GM12875 (cell line): ENCODE measurements at regions not wholly inside any gene's neighbourhood (a gene's known extent, or its start where the extent isn't known, plus 50 kb on each side); places are given as distances from the start of the nearest gene placed in this dataset.

Experiments used
- H3K4me3 ChIP-seq: one replicate; pipeline ENCODE4 v1.5.1; 2011; ENCODE audit warnings: low read depth, low read length, control low read depth
- TF ChIP-seq, protein P1 (sequence below): IDR thresholded peaks from 2 replicates; pipeline ENCODE4 v1.5.1; 2011; ENCODE audit warnings: low read depth, mild to moderate bottlenecking, control low read depth, inconsistent platforms, low read length, moderate library complexity, borderline replicate concordance; ENCODE audit not compliant: insufficient read depth

DNA sequence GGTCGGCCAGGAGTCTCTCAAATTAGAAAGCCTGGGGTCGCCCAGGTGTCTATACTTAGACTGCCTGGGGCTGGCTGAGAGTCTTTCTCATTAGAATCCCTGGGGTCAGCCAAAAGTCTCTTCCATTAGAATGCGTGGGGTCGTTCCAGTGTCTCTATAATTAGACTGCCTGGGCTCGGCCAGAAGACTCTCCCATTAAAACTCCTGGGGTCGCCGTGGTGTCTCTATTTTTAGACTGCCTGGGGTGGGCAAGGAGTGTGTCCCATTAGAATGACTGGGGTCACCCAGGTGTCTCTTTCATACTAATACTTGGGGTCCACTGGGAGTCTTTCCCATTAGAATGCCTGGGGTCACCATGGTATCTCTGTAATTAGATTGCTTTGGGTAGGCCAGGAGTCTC, 2227.7 kb downstream of the TP53TG3F start:
- TF ChIP-seq, protein P1, sequence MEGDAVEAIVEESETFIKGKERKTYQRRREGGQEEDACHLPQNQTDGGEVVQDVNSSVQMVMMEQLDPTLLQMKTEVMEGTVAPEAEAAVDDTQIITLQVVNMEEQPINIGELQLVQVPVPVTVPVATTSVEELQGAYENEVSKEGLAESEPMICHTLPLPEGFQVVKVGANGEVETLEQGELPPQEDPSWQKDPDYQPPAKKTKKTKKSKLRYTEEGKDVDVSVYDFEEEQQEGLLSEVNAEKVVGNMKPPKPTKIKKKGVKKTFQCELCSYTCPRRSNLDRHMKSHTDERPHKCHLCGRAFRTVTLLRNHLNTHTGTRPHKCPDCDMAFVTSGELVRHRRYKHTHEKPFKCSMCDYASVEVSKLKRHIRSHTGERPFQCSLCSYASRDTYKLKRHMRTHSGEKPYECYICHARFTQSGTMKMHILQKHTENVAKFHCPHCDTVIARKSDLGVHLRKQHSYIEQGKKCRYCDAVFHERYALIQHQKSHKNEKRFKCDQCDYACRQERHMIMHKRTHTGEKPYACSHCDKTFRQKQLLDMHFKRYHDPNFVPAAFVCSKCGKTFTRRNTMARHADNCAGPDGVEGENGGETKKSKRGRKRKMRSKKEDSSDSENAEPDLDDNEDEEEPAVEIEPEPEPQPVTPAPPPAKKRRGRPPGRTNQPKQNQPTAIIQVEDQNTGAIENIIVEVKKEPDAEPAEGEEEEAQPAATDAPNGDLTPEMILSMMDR: no peak
- H3K4me3 ChIP-seq: no peak overlapping the region

DNA sequence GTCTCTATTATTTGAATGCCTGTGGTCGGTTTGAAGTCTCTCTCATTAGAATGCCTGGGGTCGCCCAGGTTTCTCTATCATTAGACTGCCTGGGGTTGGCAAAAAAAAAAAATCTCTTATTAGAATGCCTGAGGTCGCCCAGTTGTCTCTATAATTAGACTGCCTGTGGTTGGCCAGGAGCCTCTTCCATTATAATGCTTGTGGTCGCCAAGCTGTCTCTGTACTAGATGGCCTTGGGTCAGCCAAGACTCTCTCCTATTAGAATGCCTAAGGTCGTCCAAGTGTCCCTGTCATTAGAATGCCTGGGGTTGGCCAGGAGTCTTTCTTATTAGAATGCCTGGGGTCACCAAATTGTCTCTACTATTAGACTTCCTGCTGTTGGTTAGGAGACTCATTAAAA, 2228.4 kb downstream of the TP53TG3F start:
- H3K4me3 ChIP-seq: no peak overlapping the region
- TF ChIP-seq, protein P1: no peak

DNA sequence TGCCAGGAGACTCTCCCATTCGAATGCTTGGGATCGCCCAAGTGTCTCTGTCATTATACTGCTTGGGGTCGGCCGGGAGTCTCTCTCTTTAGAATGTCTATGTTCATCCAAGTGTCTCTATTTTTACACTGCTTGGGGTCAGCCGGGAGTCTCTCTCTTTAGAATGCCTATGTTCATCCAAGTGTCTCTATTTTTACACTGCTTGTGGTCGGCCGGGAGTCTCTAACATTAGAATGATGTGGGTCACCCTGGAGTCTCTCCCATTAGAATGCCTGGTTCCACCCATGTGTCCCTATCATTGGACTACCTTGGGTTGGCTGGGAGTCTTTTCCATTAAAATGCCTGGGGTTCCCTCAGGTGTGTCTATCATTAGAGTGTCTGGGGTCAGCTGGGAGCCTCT, 2230.4 kb downstream of the TP53TG3F start:
- TF ChIP-seq, protein P1: no peak
- H3K4me3 ChIP-seq: no peak overlapping the region

DNA sequence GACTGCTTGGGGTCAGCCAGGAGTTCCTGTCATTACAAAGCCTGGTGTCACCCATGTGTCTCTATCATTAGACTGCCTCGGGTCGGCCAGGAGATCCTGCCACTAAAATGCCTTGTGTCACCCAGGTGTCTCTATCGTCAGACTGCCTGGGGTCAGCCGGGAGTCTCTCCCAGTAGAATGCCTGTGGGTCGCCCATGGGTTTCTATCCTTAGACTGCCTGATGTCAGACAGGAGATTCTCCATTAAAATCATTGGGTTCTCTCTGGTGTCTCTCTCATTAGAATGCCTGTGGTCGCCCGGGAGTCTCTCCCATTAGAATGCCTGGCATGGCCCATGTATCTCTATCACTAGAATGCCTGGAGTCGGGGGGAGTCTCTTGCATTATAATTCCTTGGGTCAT, 2231.0 kb downstream of the TP53TG3F start:
- TF ChIP-seq, protein P1: no peak
- no peak overlapping the region for H3K4me3 ChIP-seq

DNA sequence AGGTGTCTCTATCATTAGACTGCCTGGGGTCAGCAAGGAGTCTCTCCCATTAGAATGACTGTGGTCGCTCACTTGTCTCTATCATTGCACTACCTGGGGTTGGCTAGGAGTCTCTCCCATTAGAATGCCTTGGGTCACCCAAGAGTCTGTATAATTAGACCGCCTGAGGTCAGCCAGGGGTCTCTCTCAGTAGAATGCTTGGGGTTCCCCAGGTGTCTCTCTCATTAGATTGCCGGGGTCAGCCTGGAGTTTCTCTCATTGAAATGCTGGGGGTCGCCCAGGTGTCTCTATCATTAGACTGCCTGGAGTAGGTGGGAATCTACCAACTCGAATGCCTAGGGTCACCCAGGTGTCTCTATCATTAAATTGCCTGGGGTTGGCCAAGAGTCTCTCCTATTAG, 2231.6 kb downstream of the TP53TG3F start:
- H3K4me3 ChIP-seq: no peak overlapping the region
- TF ChIP-seq, protein P1: no peak

DNA sequence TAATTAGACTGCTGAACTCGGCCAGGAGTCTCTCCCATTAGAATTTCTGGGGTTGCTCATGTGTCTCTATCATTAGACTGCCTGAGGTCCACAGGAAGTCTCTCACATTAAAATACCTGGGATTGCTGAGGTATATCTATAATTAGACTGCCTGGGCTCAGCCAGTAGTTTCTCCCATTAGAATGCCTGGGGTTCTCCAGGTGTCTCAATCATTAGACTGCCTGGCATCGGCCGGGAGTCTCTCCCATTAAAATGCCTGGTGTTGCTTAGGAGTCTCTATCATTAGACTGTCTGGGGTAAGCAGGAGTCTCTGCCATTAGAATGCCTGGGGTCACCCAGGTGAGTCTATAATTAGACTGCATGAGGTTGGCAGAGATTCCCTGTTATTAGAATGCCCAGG, 2233.4 kb downstream of the TP53TG3F start:
- TF ChIP-seq, protein P1: no peak
- H3K4me3 ChIP-seq: no peak overlapping the region

DNA sequence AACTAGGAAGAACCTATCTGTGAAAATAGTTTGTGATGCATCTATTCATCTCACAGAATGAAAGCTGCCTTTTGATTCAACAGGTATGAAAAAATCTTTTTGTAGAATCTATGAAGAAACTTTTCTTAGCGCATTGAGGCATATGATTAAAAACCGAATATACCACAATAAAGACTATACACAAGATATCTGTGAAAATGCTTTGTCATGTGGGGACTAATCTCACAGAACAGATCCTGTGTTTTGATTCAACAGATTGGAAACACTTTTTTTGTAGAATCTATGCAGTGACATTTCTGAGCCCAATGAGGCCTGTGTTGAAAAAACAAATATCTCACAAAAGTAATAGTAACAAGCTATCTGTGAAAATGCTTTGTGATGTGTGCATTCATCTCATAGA, 2247.5 kb downstream of the TP53TG3F start:
- TF ChIP-seq, protein P1: no peak
- H3K4me3 ChIP-seq: no peak overlapping the region
